Mesenchymal stem cell (in vitro differentiated cells and primary cell): ENCODE measurements at regions not wholly inside any gene's neighbourhood (a gene's known extent, or its start where the extent isn't known, plus 50 kb on each side); places are given as distances from the start of the nearest gene placed in this dataset.

Experiments
- DNase-seq: peaks from one replicate; pipeline ENCODE4 v3.0.0-alpha.2; 2013
- H2AFZ ChIP-seq: one replicate; pipeline ENCODE4 v1.6.1; 2013; ENCODE audit warnings: low read depth, mild to moderate bottlenecking, control low read depth, inconsistent platforms, low read length, moderate library complexity
- H2AK5ac ChIP-seq: 2 replicates; pipeline ENCODE4 v1.6.1; 2013; ENCODE audit warnings: low read length, moderate library complexity, mild to moderate bottlenecking, inconsistent platforms; ENCODE audit not compliant: severe bottlenecking
- H2BK120ac ChIP-seq: one replicate; pipeline ENCODE4 v1.6.1; 2013; ENCODE audit warnings: low read depth, mild to moderate bottlenecking, inconsistent platforms, low read length, moderate library complexity
- H2BK12ac ChIP-seq, 2 experiments: one replicate each; pipeline ENCODE4 v1.6.1; 2013; ENCODE audit warnings: inconsistent platforms in 2 of 2, low read length in 2 of 2, mild to moderate bottlenecking in 2 of 2, moderate library complexity in 2 of 2, control low read depth in 1 of 2
- H2BK15ac ChIP-seq: one replicate; pipeline ENCODE4 v1.6.1; 2013; ENCODE audit warnings: mild to moderate bottlenecking, low read depth, inconsistent platforms; ENCODE audit not compliant: poor library complexity, severe bottlenecking
- H2BK5ac ChIP-seq: 2 replicates; pipeline ENCODE4 v1.6.1; 2013; ENCODE audit warnings: low read depth, mild to moderate bottlenecking, low read length, control low read depth, inconsistent platforms; ENCODE audit not compliant: poor library complexity, severe bottlenecking
- H3K14ac ChIP-seq, 2 experiments: one replicate each; pipeline ENCODE4 v1.6.1; 2013; ENCODE audit warnings: inconsistent platforms in 2 of 2, low read length in 2 of 2, control low read depth in 1 of 2, mild to moderate bottlenecking in 1 of 2, moderate library complexity in 1 of 2
- H3K18ac ChIP-seq, 2 experiments: one replicate each; pipeline ENCODE4 v1.6.1; 2013; ENCODE audit warnings: inconsistent platforms in 2 of 2, low read length in 2 of 2, control low read depth in 1 of 2, low read depth in 1 of 2, mild to moderate bottlenecking in 1 of 2
- H3K23ac ChIP-seq, 2 experiments: one replicate each; pipeline ENCODE4 v1.6.1; 2013; ENCODE audit warnings: inconsistent platforms in 2 of 2, low read length in 2 of 2, mild to moderate bottlenecking in 2 of 2, moderate library complexity in 2 of 2, control low read depth in 1 of 2
- H3K27ac ChIP-seq: 2 replicates; pipeline ENCODE4 v1.5.1; 2013; ENCODE audit warnings: mild to moderate bottlenecking, moderate library complexity, low read length, control low read depth, inconsistent platforms; ENCODE audit not compliant: poor library complexity, severe bottlenecking
- H3K27me3 ChIP-seq, 2 experiments: 2 replicates each; pipeline versions ENCODE4 v1.6.1 to v1.7.0; 2013; ENCODE audit warnings: low read length in 2 of 2, mild to moderate bottlenecking in 2 of 2, moderate library complexity in 2 of 2, control low read depth in 1 of 2, inconsistent platforms in 1 of 2; ENCODE audit not compliant: control insufficient read depth in 1 of 2, insufficient read depth in 1 of 2
- H3K36me3 ChIP-seq, 2 experiments: 2 replicates each; pipeline versions ENCODE4 v1.6.1 to v1.7.0; 2013; ENCODE audit warnings: low read length in 2 of 2, control low read depth in 1 of 2, inconsistent platforms in 1 of 2, low read depth in 1 of 2, mild to moderate bottlenecking in 1 of 2; ENCODE audit not compliant: insufficient read depth in 2 of 2, control insufficient read depth in 1 of 2
- H3K4ac ChIP-seq, 2 experiments: one replicate each; pipeline ENCODE4 v1.6.1; 2013; ENCODE audit warnings: inconsistent platforms in 2 of 2, low read length in 2 of 2, mild to moderate bottlenecking in 2 of 2, moderate library complexity in 2 of 2, control low read depth in 1 of 2, low read depth in 1 of 2
- H3K4me1 ChIP-seq: 2 replicates; pipeline ENCODE4 v1.6.1; 2013; ENCODE audit warnings: low read depth, low read length, control low read depth; ENCODE audit not compliant: control insufficient read depth, insufficient read depth
- H3K4me2 ChIP-seq: 2 replicates; pipeline ENCODE4 v1.6.1; 2013; ENCODE audit warnings: low read length, mild to moderate bottlenecking, inconsistent platforms; ENCODE audit not compliant: poor library complexity, severe bottlenecking
- H3K4me3 ChIP-seq, 2 experiments: 2 replicates each; pipeline versions ENCODE4 v1.5.1 to v1.7.0; 2013; ENCODE audit warnings: low read length in 2 of 2, mild to moderate bottlenecking in 2 of 2, control low read depth in 1 of 2, low read depth in 1 of 2; ENCODE audit not compliant: insufficient read depth in 1 of 2
- H3K79me1 ChIP-seq: replicated peaks from 2 replicates; pipeline ENCODE4 v1.6.1; 2013; ENCODE audit warnings: mild to moderate bottlenecking, control low read depth, low read length, inconsistent platforms; ENCODE audit not compliant: poor library complexity, severe bottlenecking
- H3K9ac ChIP-seq: 2 replicates; pipeline ENCODE4 v1.7.0; 2013; ENCODE audit warnings: mild to moderate bottlenecking, low read length, moderate library complexity
- H3K9me3 ChIP-seq: 2 replicates; pipeline ENCODE4 v1.7.0; 2013; ENCODE audit warnings: mild to moderate bottlenecking, low read length; ENCODE audit not compliant: control insufficient read depth
- H4K8ac ChIP-seq: one replicate; pipeline ENCODE4 v1.6.1; 2013; ENCODE audit warnings: inconsistent platforms, mild to moderate bottlenecking, low read length, moderate library complexity
- H4K91ac ChIP-seq: one replicate; pipeline ENCODE4 v1.6.1; 2013; ENCODE audit warnings: mild to moderate bottlenecking, low read length, inconsistent platforms
- WGBS: methylation state at CpG from one replicate; pipeline ENCODE4 v1.1.7; 2013; ENCODE audit warnings: mixed read lengths; 5-methylcytosine and 5-hydroxymethylcytosine counted together

DNA sequence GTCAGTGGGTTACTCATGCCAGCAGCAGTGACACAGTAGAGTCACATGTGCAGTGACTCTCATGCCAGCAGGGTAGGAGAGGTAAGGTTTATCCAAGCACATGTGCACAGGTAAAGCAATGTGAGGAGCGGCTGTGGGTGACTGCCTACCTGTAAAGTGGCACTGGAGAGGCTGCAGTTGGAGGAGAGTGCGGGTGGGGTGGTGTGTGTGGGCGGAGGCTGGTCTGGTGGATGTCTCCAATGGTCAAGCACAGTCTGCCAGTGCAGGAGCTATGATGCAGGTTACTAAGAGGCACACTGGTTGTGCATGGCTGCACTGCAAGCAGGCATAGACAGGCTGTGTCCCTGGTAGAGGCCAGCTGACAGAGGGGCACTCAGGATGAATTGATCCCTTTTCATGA is 588.2 kb upstream of the FTMT start:
- H3K9me3 ChIP-seq, result peaks cover 4% of the 10 kb centered on the region
- H3K23ac ChIP-seq, result peak overlapping the region in 1 of 2 experiments; percentile 9
- no peaks in the 10 kb centered on the region for H3K79me1 ChIP-seq
- H2BK12ac ChIP-seq, result no peak overlapping the region
- H2BK15ac ChIP-seq, result no peak overlapping the region
- H2AK5ac ChIP-seq, result no peak overlapping the region
- peaks cover 6% of the 10 kb centered on the region for H3K4me1 ChIP-seq
- no peak overlapping the region for H4K91ac ChIP-seq
- H2AFZ ChIP-seq, result no peak overlapping the region
- DNase-seq, result no peak
- no peak overlapping the region for H2BK5ac ChIP-seq
- H3K27ac ChIP-seq, result no peak overlapping the region
- no peak overlapping the region for H3K4me3 ChIP-seq
- H3K9ac ChIP-seq, result no peak overlapping the region
- H3K18ac ChIP-seq, result peak overlapping the region in 1 of 2 experiments; percentile 9
- peaks cover 0 to 5% of the 10 kb centered on the region in 2 experiments for H3K36me3 ChIP-seq
- no peak overlapping the region for H4K8ac ChIP-seq
- H3K27me3 ChIP-seq, result no peaks in the 10 kb centered on the region
- H2BK120ac ChIP-seq, result no peak overlapping the region
- no peak overlapping the region for H3K4me2 ChIP-seq
- 86% methylated on average over 3 of the region's 3 CpGs for WGBS
- H3K4ac ChIP-seq, result no peak overlapping the region
- no peak overlapping the region for H3K14ac ChIP-seq

DNA sequence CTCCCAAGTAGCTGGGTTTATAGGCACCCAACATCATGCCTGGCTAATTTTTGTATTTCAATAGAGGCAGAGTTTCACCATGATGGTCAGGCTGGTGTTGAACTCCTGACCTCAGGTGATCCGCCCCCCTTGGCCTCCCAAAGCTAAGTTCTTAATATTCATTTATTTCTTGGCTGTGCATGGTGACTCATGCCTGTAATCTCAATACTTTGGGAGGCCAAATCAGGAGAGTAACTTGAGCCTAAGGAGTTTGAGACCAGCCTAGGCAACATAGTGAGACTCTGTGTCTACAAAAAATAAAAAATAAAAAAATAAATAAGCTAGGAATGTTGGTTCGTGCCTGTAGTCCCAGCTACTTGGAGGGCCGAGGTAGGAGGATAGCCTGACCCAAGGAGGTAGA is 587.1 kb upstream of the FTMT start:
- Histone ChIP-seq H3K4me1 (peaks cover 6% of the 10 kb centered on the region), H2BK120ac (no peak overlapping the region), H2AFZ (no peak overlapping the region), H3K79me1 (no peaks in the 10 kb centered on the region), H3K4me2 (no peak overlapping the region), H4K8ac (no peak overlapping the region), H3K14ac (no peak overlapping the region), H2BK15ac (no peak overlapping the region), H3K4ac (no peak overlapping the region), H2BK12ac (no peak overlapping the region), H3K27ac (no peak overlapping the region), H3K9me3 (no peaks in the 10 kb centered on the region), H3K36me3 (peaks cover 0 to 5% of the 10 kb centered on the region in 2 experiments), H3K18ac (no peak overlapping the region), H3K23ac (no peak overlapping the region), H4K91ac (no peak overlapping the region), H2AK5ac (no peak overlapping the region), H2BK5ac (no peak overlapping the region), H3K9ac (no peak overlapping the region), H3K4me3 (no peak overlapping the region), H3K27me3 (no peaks in the 10 kb centered on the region)
- WGBS, result 80% methylated on average over 3 of the region's 3 CpGs
- no peak for DNase-seq

DNA sequence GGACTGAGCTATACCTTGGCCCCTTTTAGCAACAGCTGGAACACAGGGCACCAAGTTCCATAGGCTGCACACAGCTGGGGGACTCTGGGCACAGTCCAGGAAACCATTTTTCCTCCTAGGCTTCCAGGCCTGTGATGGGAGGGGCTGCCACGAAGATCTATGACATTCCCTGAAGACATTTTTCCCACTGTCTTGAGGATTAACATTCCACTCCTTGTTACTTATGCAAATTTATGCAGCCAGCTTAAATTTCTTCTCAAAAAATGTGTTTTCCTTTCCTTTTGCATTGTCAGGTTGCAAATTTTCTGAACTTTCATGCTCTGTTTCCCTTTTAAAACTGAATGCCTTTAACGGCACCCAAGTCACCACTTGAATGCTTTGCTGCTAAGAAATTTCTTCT is 580.1 kb upstream of the FTMT start:
- Histone ChIP-seq H3K18ac (no peak overlapping the region), H3K36me3 (no peaks in the 10 kb centered on the region), H3K27me3 (no peaks in the 10 kb centered on the region), H3K9ac (no peak overlapping the region), H2BK12ac (no peak overlapping the region), H3K27ac (no peak overlapping the region), H2BK120ac (no peak overlapping the region), H4K8ac (no peak overlapping the region), H4K91ac (no peak overlapping the region), H3K79me1 (no peaks in the 10 kb centered on the region), H3K4me3 (no peak overlapping the region), H2BK5ac (no peak overlapping the region), H3K4me2 (no peak overlapping the region), H2AFZ (no peak overlapping the region), H2BK15ac (no peak overlapping the region), H3K23ac (no peak overlapping the region), H3K4ac (no peak overlapping the region), H3K9me3 (no peaks in the 10 kb centered on the region), H2AK5ac (no peak overlapping the region), H3K4me1 (no peaks in the 10 kb centered on the region), H3K14ac (no peak overlapping the region)
- DNase-seq, result no peak
- 94% methylated on average over 2 of the region's 2 CpGs for WGBS

- no peaks in the 10 kb centered on the region for H3K4me1 ChIP-seq
- H3K79me1 ChIP-seq, result no peaks in the 10 kb centered on the region
- H3K9me3 ChIP-seq, result no peaks in the 10 kb centered on the region
- no peak overlapping the region for H3K14ac ChIP-seq
- H3K4me2 ChIP-seq, result no peak overlapping the region
- peak overlapping the region in 1 of 2 experiments; percentile 8 for H3K18ac ChIP-seq
- H4K8ac ChIP-seq, result no peak overlapping the region
- H3K9ac ChIP-seq, result peak overlapping the region; percentile 76
- H2AFZ ChIP-seq, result no peak overlapping the region
- H2AK5ac ChIP-seq, result no peak overlapping the region
- no peak overlapping the region for H2BK5ac ChIP-seq
- H3K4ac ChIP-seq, result no peak overlapping the region
- no peak overlapping the region for H2BK120ac ChIP-seq
- H2BK15ac ChIP-seq, result no peak overlapping the region
- H3K27ac ChIP-seq, result peak overlapping the region; percentile 61
- no peaks in the 10 kb centered on the region for H3K27me3 ChIP-seq
- H3K23ac ChIP-seq, result no peak overlapping the region
- H2BK12ac ChIP-seq, result no peak overlapping the region
- H4K91ac ChIP-seq, result no peak overlapping the region
- peak; percentile 93 for DNase-seq
- no peak overlapping the region for H3K4me3 ChIP-seq
- 1% methylated on average over 2 of the region's 2 CpGs for WGBS
- no peaks in the 10 kb centered on the region for H3K36me3 ChIP-seq
Measured at GRCh38 chr5:121273833-121274433, 577.7 kb upstream of the FTMT start.
